Limb (tissue), 2 donors: ENCODE measurements at regions not wholly inside any gene's neighbourhood (a gene's known extent, or its start where the extent isn't known, plus 50 kb on each side); places are given as distances from the start of the nearest gene placed in this dataset.

ENCODE experiments used
- DNase-seq, 2 donors: peaks; one replicate each; pipeline ENCODE4 v3.0.0-alpha.2; 2016; ENCODE audit errors: extremely low spot score in 2 of 2

- DNase-seq, result no peak
These were observed 127.6 kb downstream of the QPCT start for GRCh38 chr2:37471994-37472393.

- DNase-seq, result no peak
These were observed 128.5 kb downstream of the QPCT start for GRCh38 chr2:37472959-37473358.

DNA sequence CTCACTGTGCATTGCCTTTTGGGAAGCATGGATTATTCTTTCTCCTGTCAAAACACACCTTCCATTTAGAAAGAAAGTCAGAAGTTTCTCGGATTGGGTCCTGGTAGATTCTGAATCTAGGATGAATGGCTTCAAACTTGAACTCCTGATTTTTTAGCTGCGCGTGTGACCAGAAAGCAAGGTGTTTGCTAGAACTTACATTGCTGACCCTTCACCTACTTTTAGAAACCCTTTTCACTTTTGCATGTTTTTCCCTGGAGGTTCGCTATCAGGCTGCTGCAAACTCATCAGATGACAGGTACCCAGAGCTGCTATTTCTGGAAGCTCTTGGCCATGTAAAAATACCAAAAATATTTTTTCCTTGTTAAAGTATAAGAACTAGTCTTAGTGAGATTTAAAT lies 132.0 kb downstream of the QPCT start:
- no peak for DNase-seq

- DNase-seq, result no peak
These were observed 133.5 kb downstream of the QPCT start for GRCh38 chr2:37477921-37478320.

DNA sequence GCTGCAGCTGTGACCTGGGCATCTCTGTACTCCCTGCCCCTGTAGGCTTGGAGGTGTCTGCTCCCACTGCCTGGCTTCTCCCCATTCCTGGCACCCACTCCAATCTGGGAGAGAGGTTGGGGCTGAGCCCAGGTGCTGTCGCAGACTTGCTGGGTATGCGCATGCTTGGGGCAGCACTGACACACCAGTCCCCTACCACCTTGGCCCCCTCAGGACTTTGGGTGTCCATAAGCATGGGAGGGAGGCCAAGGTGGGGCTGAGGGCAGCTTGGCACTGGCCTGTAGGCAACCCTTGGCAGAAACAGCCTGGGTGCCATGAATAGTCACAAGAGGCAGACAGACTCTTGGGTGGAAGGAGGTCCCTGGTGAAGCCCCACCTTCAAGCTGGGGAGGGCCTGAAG lies 136.8 kb downstream of the QPCT start:
- DNase-seq, result no peak

GRCh38 chr2:37489041-37489456 lies 144.6 kb downstream of the QPCT start:
- peak in 1 of 2 donors; percentile 42 for DNase-seq

GRCh38 chr2:37489536-37489935 lies 145.1 kb downstream of the QPCT start:
- DNase-seq, result no peak

DNA sequence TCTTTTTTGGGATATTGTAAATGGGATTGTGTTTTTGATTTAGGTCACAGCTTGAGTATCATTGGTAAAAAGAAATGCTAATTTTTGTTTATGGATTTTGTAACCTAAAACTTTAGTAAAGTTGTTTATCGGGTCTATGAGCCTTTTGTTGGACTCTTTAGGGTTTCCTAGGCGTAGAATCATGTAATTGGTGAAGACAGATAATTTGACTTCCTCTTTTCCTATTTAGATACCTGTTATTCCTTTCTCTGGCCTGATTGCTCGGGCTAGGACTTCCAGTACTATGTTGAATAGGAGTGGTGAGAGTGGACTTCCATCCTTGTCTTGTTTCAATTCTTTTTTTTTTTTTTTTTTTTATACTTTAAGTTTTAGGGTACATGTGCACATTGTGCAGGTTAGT lies 149.0 kb downstream of the QPCT start:
- DNase-seq, result no peak

DNA sequence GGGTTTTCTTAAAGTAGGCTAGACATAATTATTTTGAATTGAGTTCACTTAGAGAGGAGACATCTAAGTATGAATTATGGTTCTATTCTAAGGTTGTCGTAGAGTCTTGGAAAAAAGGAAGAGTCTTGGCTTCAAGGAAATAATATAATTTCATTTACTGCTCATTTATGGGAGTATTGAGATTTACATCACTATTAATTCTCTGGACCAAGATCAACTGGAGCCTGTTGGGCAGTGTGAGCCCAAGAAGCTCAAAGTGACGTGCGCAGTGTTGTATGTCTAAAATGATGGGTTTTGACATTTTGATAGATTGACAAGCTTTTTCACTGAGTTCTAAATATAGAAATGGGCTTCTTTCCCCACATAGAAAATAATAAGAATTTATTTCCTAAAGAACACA lies 154.7 kb downstream of the QPCT start:
- no peak for DNase-seq

DNA sequence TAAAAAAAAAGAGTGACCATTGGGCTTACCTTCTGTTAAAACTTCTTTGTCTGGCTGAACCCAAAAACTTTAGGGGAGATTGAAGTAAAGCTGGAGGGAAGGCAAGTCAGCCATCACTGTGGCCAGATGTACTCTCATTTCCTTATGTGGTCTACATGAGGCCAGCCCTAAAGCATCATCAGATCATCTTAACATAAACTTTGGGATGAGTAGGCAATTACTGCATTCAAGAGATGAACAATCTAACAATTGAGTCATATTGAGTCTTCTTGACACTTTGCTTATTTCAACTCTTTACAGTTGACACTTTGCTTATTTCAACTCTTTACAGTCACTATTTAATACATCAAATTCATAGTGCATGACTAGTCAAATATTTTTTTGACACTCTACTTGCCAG lies 155.6 kb downstream of the QPCT start:
- no peak for DNase-seq

DNA sequence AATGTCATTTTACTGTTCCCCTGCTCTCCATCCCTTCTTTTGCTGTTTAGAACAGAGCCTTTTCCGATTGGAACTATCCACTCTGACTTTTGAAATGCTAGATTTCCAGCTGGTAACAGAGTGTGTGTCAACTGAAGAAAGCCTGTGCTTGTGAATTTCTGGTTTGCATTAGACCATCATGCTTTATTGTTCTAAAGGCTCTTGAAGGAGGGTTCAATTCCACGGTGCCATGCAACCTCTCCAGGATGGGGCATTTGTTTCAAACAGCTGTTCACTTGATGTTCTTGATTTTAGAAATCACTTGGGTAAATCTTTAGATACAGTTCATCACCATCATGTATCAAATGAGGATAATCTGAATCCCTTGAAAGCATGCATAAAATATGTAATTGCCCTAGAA lies 156.7 kb downstream of the QPCT start:
- DNase-seq, result no peak

GRCh38 chr2:37506407-37507050 lies 162.1 kb downstream of the QPCT start:
- no peak for DNase-seq

GRCh38 chr2:37507051-37507410 lies 162.6 kb downstream of the QPCT start:
- DNase-seq, result no peak

DNA sequence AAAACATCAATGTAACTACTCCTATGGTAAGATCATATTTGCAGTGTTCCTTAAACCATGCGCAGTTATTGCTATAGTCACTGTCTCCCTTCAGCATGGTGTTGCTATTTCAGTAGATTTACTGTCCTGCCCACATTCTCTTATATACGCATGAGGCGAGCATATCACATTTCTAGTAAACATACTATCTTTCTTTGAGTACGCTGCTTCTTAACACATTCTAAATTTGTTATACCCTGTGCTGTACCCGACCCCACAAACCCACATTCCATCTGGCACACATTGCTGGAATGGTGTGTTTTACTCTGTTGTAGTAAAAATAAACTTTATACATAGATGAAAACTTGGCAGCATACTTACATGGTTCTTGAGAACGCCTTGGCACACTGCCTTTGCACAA lies 163.3 kb downstream of the QPCT start:
- DNase-seq, result peak in 1 of 2 donors; percentile 45

DNA sequence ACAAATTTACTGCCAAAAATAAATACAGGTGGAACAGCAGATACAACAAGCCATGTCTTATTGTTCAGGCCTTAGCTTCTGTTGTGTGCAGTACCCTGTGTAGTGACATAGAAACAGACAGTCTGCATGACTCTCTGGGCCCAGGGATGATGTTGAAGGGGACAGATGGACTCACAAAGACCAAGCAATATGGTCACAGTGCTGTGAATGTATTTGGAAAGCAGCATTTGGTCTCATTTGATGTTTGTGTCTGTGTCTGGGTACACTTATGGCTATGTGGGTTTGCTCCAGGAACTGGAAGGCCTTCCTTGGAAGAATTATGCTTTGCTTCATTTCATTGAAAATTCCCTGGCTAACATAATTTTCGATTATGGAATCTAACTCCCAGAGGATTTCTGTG lies 158.5 kb downstream of the CDC42EP3 start:
- no peak for DNase-seq

GRCh38 chr2:37523814-37524362 lies 147.6 kb downstream of the CDC42EP3 start:
- DNase-seq, result peak in 1 of 2 donors; percentile 86

DNA sequence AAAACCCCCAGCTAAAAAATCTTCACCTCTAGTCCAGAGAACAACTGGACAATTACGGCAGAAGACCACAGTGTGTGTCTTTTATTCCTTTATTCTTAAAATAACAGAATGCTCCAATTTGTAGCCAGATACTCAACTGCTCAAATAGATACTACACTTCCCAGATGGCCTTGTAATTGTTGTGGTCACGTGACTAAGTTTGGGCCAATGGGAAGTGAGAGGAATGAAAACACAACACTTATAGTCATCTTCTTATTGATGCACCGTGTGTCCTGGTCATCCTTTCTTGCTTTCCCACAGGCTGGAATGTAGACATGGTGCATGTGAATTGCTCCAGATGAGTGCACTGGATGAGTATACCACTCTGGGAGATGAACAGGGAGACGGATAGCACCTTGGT lies 145.1 kb downstream of the CDC42EP3 start:
- no peak for DNase-seq

GRCh38 chr2:37526856-37527255 lies 144.6 kb downstream of the CDC42EP3 start:
- DNase-seq, result no peak

GRCh38 chr2:37527361-37527760 lies 144.1 kb downstream of the CDC42EP3 start:
- no peak for DNase-seq

DNA sequence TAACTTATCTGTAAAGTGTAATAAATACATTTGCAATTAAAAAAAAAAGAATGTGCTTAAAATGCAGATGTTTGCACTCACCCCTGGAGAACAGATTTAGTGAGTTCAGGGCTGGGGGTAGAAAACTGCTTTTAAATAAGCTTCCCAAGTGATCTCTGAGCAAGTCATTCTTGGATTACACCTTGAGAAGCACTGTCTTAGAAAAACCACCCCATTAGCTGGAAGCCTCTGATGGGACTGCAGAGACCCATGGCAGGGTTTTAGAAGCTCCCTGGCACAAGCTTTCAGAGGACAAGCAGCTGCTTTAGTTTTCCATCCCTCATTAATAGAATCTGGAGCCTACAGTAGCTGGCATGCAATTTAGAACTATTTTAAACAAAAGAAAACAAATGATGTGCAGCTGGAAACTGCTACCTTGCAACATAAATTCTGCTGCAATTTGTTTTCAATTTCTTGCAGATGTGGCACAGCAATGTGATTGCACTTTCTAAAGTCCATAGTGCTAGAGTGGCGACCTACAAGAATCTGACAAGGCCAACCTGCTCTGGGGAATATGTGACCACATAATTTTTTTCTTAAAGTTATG lies 141.5 kb downstream of the CDC42EP3 start:
- DNase-seq, result peak in 1 of 2 donors; percentile 43

DNA sequence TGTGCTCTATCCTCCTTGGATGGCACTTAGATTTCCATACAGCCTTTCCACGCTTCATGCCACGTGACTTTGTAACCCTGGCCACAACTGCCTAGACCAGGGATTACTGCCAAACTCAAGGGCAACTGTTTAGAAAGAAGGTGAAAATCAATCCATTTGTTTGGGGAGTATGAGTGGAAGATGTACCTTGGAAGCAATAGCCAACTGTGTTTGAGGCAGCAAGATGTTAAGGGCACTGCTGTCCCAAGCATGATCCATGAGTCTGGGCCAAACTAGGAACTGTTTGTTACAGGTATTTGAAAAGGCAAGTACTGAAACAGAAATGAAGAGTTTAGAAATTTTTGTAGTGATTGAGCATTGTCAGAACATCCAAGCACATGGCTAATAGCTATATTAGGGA lies 138.9 kb downstream of the CDC42EP3 start:
- DNase-seq, result no peak

- DNase-seq, result no peak
These were observed 134.1 kb downstream of the CDC42EP3 start for GRCh38 chr2:37537316-37537715.

DNA sequence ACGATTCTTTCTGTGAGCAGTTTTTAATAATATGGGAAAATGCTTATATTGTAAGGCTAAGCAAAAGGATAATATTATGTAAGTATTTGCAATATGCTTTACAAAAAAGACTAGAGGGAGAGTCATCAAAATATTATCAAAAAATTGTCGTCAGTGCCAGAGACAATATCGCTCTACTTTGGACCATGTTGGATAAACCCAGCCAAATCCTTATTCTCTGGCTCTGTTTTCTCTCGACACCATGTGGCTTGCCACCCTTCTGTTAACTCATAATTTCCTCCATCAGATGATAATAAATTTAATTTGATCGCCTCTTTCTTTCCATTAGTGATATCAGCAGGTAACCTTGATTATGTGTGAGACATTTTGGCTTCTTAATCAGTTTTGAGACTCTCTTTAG lies 129.9 kb downstream of the CDC42EP3 start:
- DNase-seq, result no peak
